ENCODE measurements at regions not wholly inside any gene's neighbourhood (a gene's known extent, or its start where the extent isn't known, plus 50 kb on each side); places are given as distances from the start of the nearest gene placed in this dataset.

GRCh38 chr18:55153346-55153745, 194.1 kb upstream of the CCDC68 start:
- Histone ChIP-seq H3K27me3 (ENCODE audit: low read depth) (no peaks in the 10 kb centered on the region), H3K4me1 (no peaks in the 10 kb centered on the region), H3K27ac (replicated peaks) (no peak overlapping the region), H3K9me3 (replicated peaks) (no peaks in the 10 kb centered on the region), H3K4me3 (no peak overlapping the region), H3K36me3 (no peaks in the 10 kb centered on the region)
- intact Hi-C loops (cut with micrococcal nuclease) = no loop called here
- no peak for TF ChIP-seq CTCF (IDR thresholded peaks at IDR 0.05; ENCODE audit: borderline replicate concordance)
- DNase-seq = no peak

DNA sequence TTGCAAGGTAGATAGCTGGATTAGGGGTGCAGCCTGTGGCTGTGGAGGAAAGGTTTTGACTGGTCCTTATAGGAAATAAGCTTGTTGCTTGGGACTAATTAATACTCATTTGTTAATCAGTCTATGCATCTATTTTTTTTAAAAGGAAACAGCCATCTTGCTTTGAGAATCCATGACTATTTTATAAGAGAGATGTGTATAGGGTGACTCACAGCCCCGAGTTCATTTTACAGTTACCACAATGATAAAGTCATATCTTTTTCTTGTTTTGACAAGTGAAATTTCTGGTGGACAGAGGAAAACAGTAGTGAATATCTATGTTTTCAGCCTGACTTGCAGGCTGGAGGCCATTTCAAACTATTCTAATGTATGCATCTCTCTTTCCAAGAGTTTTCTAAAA, 193.5 kb upstream of the CCDC68 start:
- no peaks in the 10 kb centered on the region for H3K4me1 ChIP-seq
- H3K27me3 ChIP-seq (ENCODE audit: low read depth) = no peaks in the 10 kb centered on the region
- no peak overlapping the region for H3K4me3 ChIP-seq
- no peak for TF ChIP-seq CTCF (IDR thresholded peaks at IDR 0.05; ENCODE audit: borderline replicate concordance)
- no peak for DNase-seq
- no peak overlapping the region for H3K27ac ChIP-seq (replicated peaks)
- H3K36me3 ChIP-seq = no peaks in the 10 kb centered on the region
- H3K9me3 ChIP-seq (replicated peaks) = no peaks in the 10 kb centered on the region
- intact Hi-C loops (cut with micrococcal nuclease) = no loop called here

DNA sequence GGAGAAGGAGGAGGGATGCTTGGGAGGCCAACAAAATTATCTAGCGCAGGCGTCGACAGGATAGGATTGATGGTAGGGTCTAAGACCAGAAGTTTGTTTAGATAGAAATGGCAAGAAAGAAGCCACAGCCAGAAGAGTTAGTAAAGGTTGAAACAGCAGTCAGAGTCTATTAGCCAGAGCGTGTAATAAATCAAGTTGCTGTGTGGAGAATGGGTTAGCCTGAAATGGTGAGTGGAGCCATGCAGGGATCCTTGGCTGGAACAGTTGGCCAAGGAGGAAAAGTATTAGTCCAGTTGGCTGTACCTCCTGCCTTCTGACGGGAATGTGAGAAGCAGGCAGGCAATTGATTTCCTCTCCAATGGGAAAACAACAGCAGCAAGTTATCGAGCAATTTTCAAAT, 190.7 kb upstream of the CCDC68 start:
- no peak for DNase-seq
- no peak overlapping the region for H3K4me3 ChIP-seq
- no peak overlapping the region for H3K27ac ChIP-seq (replicated peaks)
- intact Hi-C loops (cut with micrococcal nuclease) = no loop called here
- H3K4me1 ChIP-seq = no peaks in the 10 kb centered on the region
- no peaks in the 10 kb centered on the region for H3K27me3 ChIP-seq (ENCODE audit: low read depth)
- no peak for TF ChIP-seq CTCF (IDR thresholded peaks at IDR 0.05; ENCODE audit: borderline replicate concordance)
- H3K9me3 ChIP-seq (replicated peaks) = no peaks in the 10 kb centered on the region
- no peaks in the 10 kb centered on the region for H3K36me3 ChIP-seq

- H3K4me3 ChIP-seq = no peak overlapping the region
- intact Hi-C loops (cut with micrococcal nuclease) = no loop called here
Observed at GRCh38 chr18:55147791-55148190, 188.5 kb upstream of the CCDC68 start.

DNA sequence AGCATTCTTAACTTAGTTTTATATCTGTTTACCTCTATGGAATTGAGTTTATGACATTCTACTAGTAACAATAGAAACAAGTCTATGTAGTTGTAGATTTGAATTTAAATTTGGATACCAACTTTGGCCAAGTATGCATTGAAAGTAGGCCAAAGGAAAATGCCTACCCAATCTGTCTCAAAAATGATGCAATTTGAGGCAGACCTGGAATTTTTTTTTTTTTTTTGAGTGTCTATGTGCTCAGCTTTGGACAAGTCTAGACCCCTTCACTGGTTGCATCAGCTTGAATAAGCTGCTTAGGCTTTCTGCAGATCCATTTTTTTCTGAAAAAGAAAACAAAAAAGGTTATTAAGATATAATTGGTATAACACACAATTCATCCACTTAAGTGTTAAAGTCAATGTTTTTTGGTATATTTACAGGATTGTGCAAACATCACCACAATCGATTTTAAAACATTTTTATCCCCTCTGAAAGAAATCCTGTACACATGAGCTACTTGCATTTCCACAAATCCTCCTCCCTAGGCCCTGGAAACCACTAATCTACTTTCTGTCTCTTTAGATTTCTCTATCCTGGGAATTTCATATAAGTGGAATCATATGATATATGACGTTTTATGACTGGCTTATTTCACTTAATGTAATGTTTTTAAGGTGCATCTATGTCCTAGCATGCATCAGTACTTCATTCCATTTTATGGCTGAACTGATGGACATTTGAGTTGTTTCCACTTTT, 185.1 kb upstream of the CCDC68 start:
- Histone ChIP-seq H3K36me3 (no peaks in the 10 kb centered on the region), H3K4me1 (no peaks in the 10 kb centered on the region), H3K9me3 (replicated peaks) (peaks cover 5% of the 10 kb centered on the region), H3K27ac (replicated peaks) (no peak overlapping the region), H3K27me3 (ENCODE audit: low read depth) (no peaks in the 10 kb centered on the region), H3K4me3 (no peak overlapping the region)
- no peak for DNase-seq
- intact Hi-C loops (cut with micrococcal nuclease) = no loop called here
- no peak for TF ChIP-seq CTCF (IDR thresholded peaks at IDR 0.05; ENCODE audit: borderline replicate concordance)

More at GRCh38 chr18:55147791-55148190, 188.5 kb upstream of the CCDC68 start:
- no peaks in the 10 kb centered on the region for H3K4me1 ChIP-seq
- H3K9me3 ChIP-seq (replicated peaks) = peaks cover 5% of the 10 kb centered on the region
- no peak for DNase-seq
- no peak for TF ChIP-seq CTCF (IDR thresholded peaks at IDR 0.05; ENCODE audit: borderline replicate concordance)
- no peaks in the 10 kb centered on the region for H3K27me3 ChIP-seq (ENCODE audit: low read depth)
- no peak overlapping the region for H3K27ac ChIP-seq (replicated peaks)
- no peaks in the 10 kb centered on the region for H3K36me3 ChIP-seq
